H9 (cell line): ENCODE measurements at regions not wholly inside any gene's neighbourhood (a gene's known extent, or its start where the extent isn't known, plus 50 kb on each side); places are given as distances from the start of the nearest gene placed in this dataset.
"Not testable (repeated sequence)": the region's sequence is repeated elsewhere in the genome, so short reads cannot be mapped to it uniquely, and the experiment has no call there.

Experiments
- DNase-seq: peaks from one replicate; pipeline ENCODE4 v3.0.0-alpha.2; 2017
- H2AFZ ChIP-seq: one replicate; pipeline ENCODE4 v1.6.1; 2013; ENCODE audit warnings: mild to moderate bottlenecking, low read length, control low read depth, moderate library complexity
- H2AK5ac ChIP-seq: 2 replicates; pipeline ENCODE4 v1.6.1; 2013; ENCODE audit warnings: low read length, control low read depth, mixed read lengths; ENCODE audit not compliant: insufficient read length
- H2BK120ac ChIP-seq: one replicate; pipeline ENCODE4 v1.6.1; 2013; ENCODE audit warnings: low read depth, mild to moderate bottlenecking, low read length, control low read depth, inconsistent platforms; ENCODE audit not compliant: poor library complexity, severe bottlenecking
- H2BK12ac ChIP-seq: 2 replicates; pipeline ENCODE4 v1.6.1; 2013; ENCODE audit warnings: low read length, control low read depth, mixed read lengths, low read depth; ENCODE audit not compliant: insufficient read length
- H2BK15ac ChIP-seq: 2 replicates; pipeline ENCODE4 v1.6.1; 2013; ENCODE audit warnings: low read depth, low read length, control low read depth
- H2BK20ac ChIP-seq: one replicate; pipeline ENCODE4 v1.6.1; 2013; ENCODE audit warnings: low read depth, mild to moderate bottlenecking, low read length, control low read depth, inconsistent platforms; ENCODE audit not compliant: poor library complexity, severe bottlenecking
- H2BK5ac ChIP-seq: 2 replicates; pipeline ENCODE4 v1.6.1; 2013; ENCODE audit warnings: low read length, control low read depth, mixed read lengths; ENCODE audit not compliant: insufficient read length
- H3K14ac ChIP-seq: 2 replicates; pipeline ENCODE4 v1.6.1; 2013; ENCODE audit warnings: low read length, control low read depth; ENCODE audit not compliant: insufficient read depth
- H3K18ac ChIP-seq: 2 replicates; pipeline ENCODE4 v1.6.1; 2013; ENCODE audit warnings: low read depth, mild to moderate bottlenecking, mixed read lengths, low read length, control low read depth; ENCODE audit not compliant: insufficient read length
- H3K23ac ChIP-seq: 2 replicates; pipeline ENCODE4 v1.6.1; 2013; ENCODE audit warnings: low read length, control low read depth, mixed read lengths, low read depth; ENCODE audit not compliant: insufficient read length
- H3K23me2 ChIP-seq: 2 replicates; pipeline ENCODE4 v1.6.1; 2013; ENCODE audit warnings: low read depth, mild to moderate bottlenecking, mixed read lengths, low read length, control low read depth; ENCODE audit not compliant: insufficient read length, poor library complexity, severe bottlenecking
- H3K27ac ChIP-seq: 2 replicates; pipeline ENCODE4 v1.5.1; 2013; ENCODE audit warnings: low read length, control low read depth, mixed read lengths, low read depth; ENCODE audit not compliant: insufficient read length
- H3K27me3 ChIP-seq: 2 replicates; pipeline ENCODE4 v1.6.1; 2013; ENCODE audit warnings: low read length, control low read depth, inconsistent platforms; ENCODE audit not compliant: insufficient read depth
- H3K4ac ChIP-seq: 2 replicates; pipeline ENCODE4 v1.6.1; 2013; ENCODE audit warnings: low read depth, mild to moderate bottlenecking, control low read depth, inconsistent platforms, low read length, moderate library complexity
- H3K4me1 ChIP-seq: 2 replicates; pipeline ENCODE4 v1.6.1; 2013; ENCODE audit warnings: low read length, control low read depth, inconsistent platforms; ENCODE audit not compliant: insufficient read depth
- H3K4me2 ChIP-seq: 2 replicates; pipeline ENCODE4 v1.6.1; 2013; ENCODE audit warnings: low read length, control low read depth, mixed read lengths; ENCODE audit not compliant: insufficient read length, insufficient read depth
- H3K56ac ChIP-seq: 2 replicates; pipeline ENCODE4 v1.6.1; 2013; ENCODE audit warnings: low read depth, mild to moderate bottlenecking, mixed read lengths, low read length, control low read depth; ENCODE audit not compliant: insufficient read length
- H3K79me1 ChIP-seq: 2 replicates; pipeline ENCODE4 v1.6.1; 2013; ENCODE audit warnings: low read depth, mild to moderate bottlenecking, moderate library complexity, low read length, control low read depth, inconsistent platforms; ENCODE audit not compliant: insufficient read depth, poor library complexity, severe bottlenecking
- H3K79me2 ChIP-seq: 2 replicates; pipeline ENCODE4 v1.6.1; 2013; ENCODE audit warnings: low read length, control low read depth, inconsistent platforms; ENCODE audit not compliant: insufficient read depth
- H3K9ac ChIP-seq: 2 replicates; pipeline ENCODE4 v1.6.1; 2013; ENCODE audit warnings: low read length, control low read depth, mixed read lengths; ENCODE audit not compliant: insufficient read length; ENCODE audit errors: extremely low read depth
- H3K9me3 ChIP-seq: one replicate; pipeline ENCODE4 v1.6.1; 2013; ENCODE audit warnings: low read depth, low read length, inconsistent platforms; ENCODE audit not compliant: control insufficient read depth
- H3T11ph ChIP-seq: one replicate; pipeline ENCODE4 v1.6.1; 2013; ENCODE audit warnings: mild to moderate bottlenecking, low read length, control low read depth, inconsistent platforms
- H4K20me1 ChIP-seq: one replicate; pipeline ENCODE4 v1.6.1; 2013; ENCODE audit not compliant: control insufficient read depth, insufficient read length, insufficient read depth
- H4K5ac ChIP-seq: 2 replicates; pipeline ENCODE4 v1.6.1; 2013; ENCODE audit warnings: low read depth, mild to moderate bottlenecking, mixed read lengths, low read length, control low read depth; ENCODE audit not compliant: insufficient read length
- H4K8ac ChIP-seq: replicated peaks from 2 replicates; pipeline ENCODE4 v1.6.1; 2013; ENCODE audit warnings: low read length, control low read depth, mixed read lengths, low read depth; ENCODE audit not compliant: insufficient read length
- H4K91ac ChIP-seq: 2 replicates; pipeline ENCODE4 v1.6.1; 2013; ENCODE audit warnings: low read depth, mild to moderate bottlenecking, moderate library complexity, mixed read lengths, low read length, control low read depth; ENCODE audit not compliant: insufficient read length
- H3K27ac Mint-ChIP-seq, 3 experiments: 2 replicates in 2 of 3; 3 replicates in 1 of 3; pipeline ENCODE4 v1.8.0; 2020 to 2021; ENCODE audit warnings: mixed read lengths in 3 of 3, mild to moderate bottlenecking in 1 of 3, moderate library complexity in 1 of 3
- H3K27me3 Mint-ChIP-seq: 2 replicates; pipeline ENCODE4 v1.8.0; 2021; ENCODE audit warnings: low read depth, mild to moderate bottlenecking, moderate library complexity, mixed read lengths
- H3K36me3 Mint-ChIP-seq, 3 experiments: 2 replicates in 2 of 3; 3 replicates in 1 of 3; pipeline ENCODE4 v1.8.0; 2020 to 2021; ENCODE audit warnings: low read depth in 3 of 3, mixed read lengths in 3 of 3; ENCODE audit not compliant: insufficient read depth in 1 of 3
- H3K4me1 Mint-ChIP-seq, 2 experiments: 2 replicates each; pipeline ENCODE4 v1.8.0; 2020; ENCODE audit warnings: mixed read lengths in 2 of 2
- H3K4me3 Mint-ChIP-seq, 2 experiments: 2 replicates in 1 of 2; 3 replicates in 1 of 2; pipeline ENCODE4 v1.8.0; 2020 to 2021; ENCODE audit warnings: mild to moderate bottlenecking in 2 of 2, mixed read lengths in 2 of 2, moderate library complexity in 1 of 2
- H3K9me3 Mint-ChIP-seq, 2 experiments: 2 replicates in 1 of 2; 3 replicates in 1 of 2; pipeline ENCODE4 v1.8.0; 2020; ENCODE audit warnings: mild to moderate bottlenecking in 2 of 2, mixed read lengths in 2 of 2, moderate library complexity in 1 of 2
- CTCF ChIP-seq: fragments of 200-600 bp; sonication (generic); conservative IDR thresholded peaks from 3 replicates; pipeline ENCODE4 v1.8.0; 2021; ENCODE audit warnings: antibody characterized with exemption, mild to moderate bottlenecking
- WGBS: extraction: QIAGEN DNeasy Blood & Tissue Kit; methylation state at CpG from one replicate; pipeline ENCODE4 v1.1.7; 2013; ENCODE audit warnings: missing lambda C conversion rate, low lambda C conversion rate, mixed read lengths; ENCODE audit not compliant: insufficient read length; ENCODE audit errors: extremely low coverage; 5-methylcytosine and 5-hydroxymethylcytosine counted together

- H3K4me2 ChIP-seq, result no peak overlapping the region
- H3K4me1 Mint-ChIP-seq, result peaks cover 34 to 36% of the 10 kb centered on the region in 2 experiments
- no peak overlapping the region; a peak in 2 of 7 replicates for H3K27ac Mint-ChIP-seq
- no peaks in the 10 kb centered on the region for H3K79me2 ChIP-seq
- no peak for TF ChIP-seq CTCF
- no peaks in the 10 kb centered on the region for H3K9me3 ChIP-seq
- no peak overlapping the region for H3K27ac ChIP-seq
- no peak overlapping the region for H4K5ac ChIP-seq
- H4K8ac ChIP-seq, result no peak overlapping the region
- H3K27me3 Mint-ChIP-seq, result no peaks in the 10 kb centered on the region
- H3K23ac ChIP-seq, result no peak overlapping the region
- H3K56ac ChIP-seq, result no peak overlapping the region
- H3K9ac ChIP-seq, result no peak overlapping the region
- H3K27me3 ChIP-seq, result no peaks in the 10 kb centered on the region
- H3K14ac ChIP-seq, result no peak overlapping the region
- H2BK20ac ChIP-seq, result no peak overlapping the region
- no peaks in the 10 kb centered on the region for H3K79me1 ChIP-seq
- no peaks in the 10 kb centered on the region for H3K23me2 ChIP-seq
- H3K36me3 Mint-ChIP-seq, result peaks cover 2 to 6% (median 3%) of the 10 kb centered on the region in 3 experiments; a peak in 5 of 7 replicates
- no CpG with 5 or more reads among the region's 3 CpGs for WGBS
- H3K4me1 ChIP-seq, result peaks cover 7% of the 10 kb centered on the region; the same call in 1 of the 2 replicates
- H2BK5ac ChIP-seq, result no peak overlapping the region
- no peak overlapping the region for H3K4me3 Mint-ChIP-seq
- no peak for DNase-seq
- H3T11ph ChIP-seq, result no peak overlapping the region
- H2AFZ ChIP-seq, result no peak overlapping the region
- no peak overlapping the region for H2BK12ac ChIP-seq
- no peak overlapping the region for H2AK5ac ChIP-seq
- H3K4ac ChIP-seq, result no peak overlapping the region
- H4K91ac ChIP-seq, result no peak overlapping the region
- H2BK15ac ChIP-seq, result no peak overlapping the region
- H3K9me3 Mint-ChIP-seq, result peaks cover 4 to 6% of the 10 kb centered on the region in 2 experiments; a peak in 3 of 5 replicates
- no peaks in the 10 kb centered on the region for H4K20me1 ChIP-seq
- H3K18ac ChIP-seq, result no peak overlapping the region
- H2BK120ac ChIP-seq, result no peak overlapping the region
These were observed 258.9 kb upstream of the CHAC2 start for GRCh38 chr2:53508667-53509066.

GRCh38 chr2:53507070-53507469 lies 260.5 kb upstream of the CHAC2 start:
- H2BK20ac ChIP-seq, H2AK5ac ChIP-seq, H2BK120ac ChIP-seq, H3K27ac ChIP-seq, H2BK15ac ChIP-seq, H3T11ph ChIP-seq, H3K23ac ChIP-seq, H3K4ac ChIP-seq, H3K9me3 ChIP-seq, H2BK5ac ChIP-seq, DNase-seq, H4K8ac ChIP-seq, H4K5ac ChIP-seq, H3K27me3 ChIP-seq, H3K9me3 Mint-ChIP-seq, H3K18ac ChIP-seq, H4K20me1 ChIP-seq, H4K91ac ChIP-seq, H3K36me3 Mint-ChIP-seq, H3K4me3 Mint-ChIP-seq, H3K79me1 ChIP-seq, H3K27me3 Mint-ChIP-seq, H3K27ac Mint-ChIP-seq, H3K9ac ChIP-seq, H3K4me2 ChIP-seq, H3K79me2 ChIP-seq, H3K4me1 ChIP-seq, H2AFZ ChIP-seq, H3K14ac ChIP-seq, H2BK12ac ChIP-seq, H3K23me2 ChIP-seq, H3K56ac ChIP-seq: not testable (repeated sequence)
- H3K4me1 Mint-ChIP-seq, result peaks cover 35 to 37% of the 10 kb centered on the region in 2 experiments
- WGBS, result no CpG with 5 or more reads among the region's 3 CpGs
